HepG2 (cell line): ENCODE measurements at regions not wholly inside any gene's neighbourhood (a gene's known extent, or its start where the extent isn't known, plus 50 kb on each side); places are given as distances from the start of the nearest gene placed in this dataset.

ENCODE experiments used
- ATAC-seq: fragments of 200-7000 bp; cut with Tn5 transposase; 3 replicates; pipeline ENCODE4 v1.9.1; 2020; ENCODE audit warnings: mild to moderate bottlenecking, moderate library complexity
- BruUV-seq: library from RNA; stranded (reverse); fragments of 400-500 nt; replicated peaks from 2 replicates; lab custom pipeline; 2021; lab: Mats Ljungman, UMichigan
- CTCF ChIA-PET: fragments of 300-600 bp; formaldehyde crosslinking; extraction: SDS; loops from one replicate; lab custom pipeline; 2021; ENCODE audit warnings: low total read pairs, inconsistent platforms, low intra/inter-chr PET ratio; lab: Yijun Ruan, JAX
- POLR2A ChIA-PET: fragments of 350-600 bp; sonication (Branson Sonifier 250); formaldehyde crosslinking; loops from one replicate; lab custom pipeline; 2020; ENCODE audit warnings: antibody characterized with exemption, inconsistent platforms; lab: Yijun Ruan, JAX
- DNase-seq: peaks from one replicate; pipeline ENCODE4 v3.0.0-alpha.2; 2015; ENCODE audit warnings: low spot score
- FAIRE-seq: peaks from 3 replicates; lab custom pipeline; 2011; peaks lifted over from hg19 to GRCh38; lab: Jason Lieb, UNC
- H2AFZ ChIP-seq: one replicate; pipeline ENCODE4 v1.6.1; 2011; ENCODE audit warnings: low read length, inconsistent platforms
- H3K27ac ChIP-seq: fragments of 300-600 bp; 3 replicates; pipeline ENCODE4 v1.8.0; 2011; ENCODE audit warnings: mixed run types, mild to moderate bottlenecking, mixed read lengths, low read length, inconsistent platforms; ENCODE audit not compliant: insufficient read depth; ENCODE audit errors: extremely low read length
- H3K27me3 ChIP-seq, 2 experiments: fragments of 200-600 bp in 1 of 2; 2 replicates in 1 of 2; 3 replicates in 1 of 2; pipeline versions ENCODE4 v1.6.0 to v1.8.0; 2011; ENCODE audit warnings: low read length in 2 of 2, mild to moderate bottlenecking in 2 of 2, moderate library complexity in 2 of 2, inconsistent platforms in 1 of 2; ENCODE audit not compliant: insufficient read depth in 2 of 2, control insufficient read depth in 1 of 2
- H3K36me3 ChIP-seq, 2 experiments: fragments of 200-600 bp in 1 of 2; replicated peaks in 1 of 2; 2 replicates in 1 of 2; 3 replicates in 1 of 2; pipeline versions ENCODE4 v1.5.1 to v1.8.0; 2011; ENCODE audit warnings: low read length in 2 of 2, inconsistent platforms in 1 of 2; ENCODE audit not compliant: insufficient read depth in 2 of 2, control insufficient read depth in 1 of 2
- H3K4me1 ChIP-seq: 2 replicates; pipeline ENCODE4 v1.5.1; 2012; ENCODE audit warnings: low read length, inconsistent platforms; ENCODE audit not compliant: insufficient read depth
- H3K4me2 ChIP-seq: 2 replicates; pipeline ENCODE4 v1.6.0; 2011; ENCODE audit warnings: low read depth, low read length, inconsistent platforms
- H3K4me3 ChIP-seq, 3 experiments: fragments of 200-600 bp in 1 of 3; sonication (generic), shearing (Covaris generic) in 1 of 3; replicated peaks in 1 of 3; 2 replicates each; pipeline ENCODE4 v1.5.1; 2011 to 2016; ENCODE audit warnings: low read length in 3 of 3, inconsistent platforms in 2 of 3, low read depth in 2 of 3, mild to moderate bottlenecking in 2 of 3, control low read depth in 1 of 3, mixed read lengths in 1 of 3; ENCODE audit not compliant: insufficient read depth in 1 of 3
- H3K79me2 ChIP-seq: one replicate; pipeline ENCODE4 v1.6.1; 2011; ENCODE audit warnings: low read length, inconsistent platforms; ENCODE audit not compliant: insufficient read depth
- H3K9ac ChIP-seq: 2 replicates; pipeline ENCODE4 v1.6.0; 2011; ENCODE audit warnings: mild to moderate bottlenecking, low read depth, low read length, inconsistent platforms; ENCODE audit not compliant: insufficient read depth
- H3K9me3 ChIP-seq: 2 replicates; pipeline ENCODE4 v1.5.1; 2012; ENCODE audit warnings: mild to moderate bottlenecking, low read length
- H4K20me1 ChIP-seq: 2 replicates; pipeline ENCODE4 v1.6.0; 2011; ENCODE audit warnings: inconsistent platforms, mild to moderate bottlenecking, low read length, moderate library complexity; ENCODE audit not compliant: insufficient read depth
- IKZF1 ChIP-seq: fragments of 450-650 bp; IDR thresholded peaks from 2 replicates; pipeline ENCODE4 v1.7.1; 2016
- SKIL ChIP-seq: sonication (generic); formaldehyde crosslinking; IDR thresholded peaks from 2 replicates; pipeline ENCODE4 v1.8.0; 2022; ENCODE audit warnings: missing genetic modification reagents, mild to moderate bottlenecking, moderate library complexity, borderline replicate concordance
- ZFP37 ChIP-seq: sonication (generic); formaldehyde crosslinking; IDR thresholded peaks from 2 replicates; pipeline ENCODE4 v1.4.0; 2020; ENCODE audit warnings: missing genetic modification reagents, borderline replicate concordance
- ZNF704 ChIP-seq: sonication (generic); formaldehyde crosslinking; IDR thresholded peaks from 2 replicates; pipeline ENCODE4 v1.8.1; 2023; ENCODE audit warnings: mild to moderate bottlenecking, inconsistent platforms, moderate library complexity, missing genetic modification reagents, borderline replicate concordance
- WGBS: methylation state at CpG from one replicate; pipeline ENCODE4 v1.1.6; 2017; ENCODE audit warnings: low lambda C conversion rate; 5-methylcytosine and 5-hydroxymethylcytosine counted together
- in situ Hi-C: cut with HindIII; loops from 2 replicates; pipeline ENCODE4 v1.10.0; 2017; ENCODE audit warnings: low pct_unique_long_range_greater_than_20kb; ENCODE audit not compliant: extremely low pct_ligation_motif_present
- intact Hi-C: fragments of 100-400 bp; cut with micrococcal nuclease; formaldehyde crosslinking; loops from one replicate; pipeline ENCODE4 v1.10.0; 2022; ENCODE audit not compliant: unreplicated experiment

GRCh38 chrX:120001787-120002186 lies 58.2 kb upstream of the NKAP start:
- no peaks in the 10 kb centered on the region for H3K9me3 ChIP-seq
- ATAC-seq, result no peak
- POLR2A ChIA-PET, result no interaction called here
- TF ChIP-seq SKIL (no peak), ZNF704 (CRISPR knock-in tag) (no peak), IKZF1 (no peak), ZFP37 (CRISPR knock-in tag) (no peak)
- BruUV-seq, result no TSS peak
- CTCF ChIA-PET, result no interaction called here
- no peaks in the 10 kb centered on the region for H3K36me3 ChIP-seq
- H3K9ac ChIP-seq, result no peak overlapping the region
- no peak for DNase-seq
- H3K4me2 ChIP-seq, result no peak overlapping the region
- H3K27me3 ChIP-seq, result peaks cover 0 to 17% of the 10 kb centered on the region in 2 experiments; a peak in 1 of 5 replicates
- 0% methylated on average over 5 of the region's 6 CpGs for WGBS
- in situ Hi-C loops, result no loop called here
- H2AFZ ChIP-seq, result no peak overlapping the region
- H3K79me2 ChIP-seq, result no peaks in the 10 kb centered on the region
- FAIRE-seq, result no peak
- H4K20me1 ChIP-seq, result no peaks in the 10 kb centered on the region
- no peak overlapping the region for H3K27ac ChIP-seq
- intact Hi-C loops, result no loop called here
- no peak overlapping the region for H3K4me3 ChIP-seq
- no peaks in the 10 kb centered on the region for H3K4me1 ChIP-seq
